WTC11 (cell line): ENCODE measurements at regions not wholly inside any gene's neighbourhood (a gene's known extent, or its start where the extent isn't known, plus 50 kb on each side); places are given as distances from the start of the nearest gene placed in this dataset.

Experiments used
- GRHL2 ChIP-seq: fragments of 250-450 bp; sonication (Bioruptor Pico); IDR thresholded peaks from 2 replicates; pipeline ENCODE4 v1.8.0; 2022; ENCODE audit warnings: mild to moderate bottlenecking, moderate library complexity; ENCODE audit not compliant: insufficient replicate concordance, severe bottlenecking
- TF ChIP-seq, protein P1 (sequence below): fragments of 200-600 bp; IDR thresholded peaks from 2 replicates; pipeline ENCODE4 v1.8.0; 2022; ENCODE audit warnings: antibody characterized with exemption

DNA sequence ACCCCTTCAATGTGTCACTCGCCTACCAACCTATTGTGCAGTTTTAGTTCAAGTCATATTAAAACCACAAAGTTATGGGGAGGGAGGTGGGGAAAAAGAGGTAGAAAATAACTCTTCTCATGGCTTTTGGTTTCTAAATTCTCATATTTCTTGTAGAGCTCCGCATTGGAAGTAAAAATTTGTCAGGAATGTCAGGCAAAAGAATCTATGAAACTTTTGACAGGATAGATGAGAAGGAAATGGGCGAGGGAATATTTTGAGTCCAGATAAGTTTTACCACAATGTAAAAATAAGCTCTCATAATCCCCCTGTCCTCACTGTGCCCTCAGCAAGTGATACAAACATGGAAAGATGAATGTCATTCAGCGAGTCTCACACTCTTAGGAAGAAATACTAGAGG, 270.4 kb downstream of the DLEU7 start:
- TF ChIP-seq, protein P1, sequence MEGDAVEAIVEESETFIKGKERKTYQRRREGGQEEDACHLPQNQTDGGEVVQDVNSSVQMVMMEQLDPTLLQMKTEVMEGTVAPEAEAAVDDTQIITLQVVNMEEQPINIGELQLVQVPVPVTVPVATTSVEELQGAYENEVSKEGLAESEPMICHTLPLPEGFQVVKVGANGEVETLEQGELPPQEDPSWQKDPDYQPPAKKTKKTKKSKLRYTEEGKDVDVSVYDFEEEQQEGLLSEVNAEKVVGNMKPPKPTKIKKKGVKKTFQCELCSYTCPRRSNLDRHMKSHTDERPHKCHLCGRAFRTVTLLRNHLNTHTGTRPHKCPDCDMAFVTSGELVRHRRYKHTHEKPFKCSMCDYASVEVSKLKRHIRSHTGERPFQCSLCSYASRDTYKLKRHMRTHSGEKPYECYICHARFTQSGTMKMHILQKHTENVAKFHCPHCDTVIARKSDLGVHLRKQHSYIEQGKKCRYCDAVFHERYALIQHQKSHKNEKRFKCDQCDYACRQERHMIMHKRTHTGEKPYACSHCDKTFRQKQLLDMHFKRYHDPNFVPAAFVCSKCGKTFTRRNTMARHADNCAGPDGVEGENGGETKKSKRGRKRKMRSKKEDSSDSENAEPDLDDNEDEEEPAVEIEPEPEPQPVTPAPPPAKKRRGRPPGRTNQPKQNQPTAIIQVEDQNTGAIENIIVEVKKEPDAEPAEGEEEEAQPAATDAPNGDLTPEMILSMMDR, result no peak
- no peak for TF ChIP-seq GRHL2
